ENCODE measurements at regions not wholly inside any gene's neighbourhood (a gene's known extent, or its start where the extent isn't known, plus 50 kb on each side); places are given as distances from the start of the nearest gene placed in this dataset.

GRCh38 chr4:18291256-18291655, 269.7 kb upstream of the LCORL start:
- no peak for DNase-seq (ENCODE audit: low read depth in 3 of 3)

GRCh38 chr4:18285357-18285756, 263.8 kb upstream of the LCORL start:
- no peak for DNase-seq (ENCODE audit: low read depth in 3 of 3)

GRCh38 chr4:18278244-18278643, 256.7 kb upstream of the LCORL start:
- no peak for DNase-seq (ENCODE audit: low read depth in 3 of 3)

- no peak for DNase-seq (ENCODE audit: low read depth in 3 of 3)
These were observed 241.3 kb upstream of the LCORL start for GRCh38 chr4:18262832-18263231.

GRCh38 chr4:18252052-18252451, 230.5 kb upstream of the LCORL start:
- DNase-seq (ENCODE audit: low read depth in 3 of 3): no peak

- DNase-seq (ENCODE audit: low read depth in 3 of 3): no peak
These were observed 229.0 kb upstream of the LCORL start for GRCh38 chr4:18250564-18250963.

- DNase-seq (ENCODE audit: low read depth in 3 of 3): no peak
These were observed 227.1 kb upstream of the LCORL start for GRCh38 chr4:18248611-18249010.

GRCh38 chr4:18247189-18247588, 225.6 kb upstream of the LCORL start:
- DNase-seq (ENCODE audit: low read depth in 3 of 3): no peak

- DNase-seq (ENCODE audit: low read depth in 3 of 3): no peak
These were observed 221.6 kb upstream of the LCORL start for GRCh38 chr4:18242919-18243693.

GRCh38 chr4:18241727-18242126, 220.2 kb upstream of the LCORL start:
- DNase-seq (ENCODE audit: low read depth in 3 of 3): no peak

- DNase-seq (ENCODE audit: low read depth in 3 of 3): no peak
These were observed 212.6 kb upstream of the LCORL start for GRCh38 chr4:18234108-18234507.

- DNase-seq (ENCODE audit: low read depth in 3 of 3): no peak
These were observed 210.2 kb upstream of the LCORL start for GRCh38 chr4:18231726-18232125.

- DNase-seq (ENCODE audit: low read depth in 3 of 3): no peak
These were observed 206.3 kb upstream of the LCORL start for GRCh38 chr4:18227880-18228279.

GRCh38 chr4:18214411-18215055, 193.0 kb upstream of the LCORL start:
- DNase-seq (ENCODE audit: low read depth in 3 of 3): no peak

- DNase-seq (ENCODE audit: low read depth in 3 of 3): no peak
These were observed 192.1 kb upstream of the LCORL start for GRCh38 chr4:18213576-18214198.

- no peak for DNase-seq (ENCODE audit: low read depth in 3 of 3)
These were observed 187.9 kb upstream of the LCORL start for GRCh38 chr4:18209448-18209847.

GRCh38 chr4:18203966-18204365, 182.4 kb upstream of the LCORL start:
- DNase-seq (ENCODE audit: low read depth in 3 of 3): no peak

- DNase-seq (ENCODE audit: low read depth in 3 of 3): no peak
These were observed 180.9 kb upstream of the LCORL start for GRCh38 chr4:18202486-18202885.

GRCh38 chr4:18201885-18202284, 180.3 kb upstream of the LCORL start:
- DNase-seq (ENCODE audit: low read depth in 3 of 3): no peak

GRCh38 chr4:18198653-18199052, 177.1 kb upstream of the LCORL start:
- no peak for DNase-seq (ENCODE audit: low read depth in 3 of 3)

GRCh38 chr4:18197467-18197866, 175.9 kb upstream of the LCORL start:
- no peak for DNase-seq (ENCODE audit: low read depth in 3 of 3)

GRCh38 chr4:18194278-18194677, 172.7 kb upstream of the LCORL start:
- DNase-seq (ENCODE audit: low read depth in 3 of 3): no peak

GRCh38 chr4:18192901-18193300, 171.3 kb upstream of the LCORL start:
- no peak for DNase-seq (ENCODE audit: low read depth in 3 of 3)

Data from stimulated activated CD4-positive, alpha-beta T cell treated with anti-CD3 and anti-CD28 coated beads, TNF-alpha, amount 100 ng/mL, for 48 hours (primary cell).